ENCODE measurements at regions not wholly inside any gene's neighbourhood (a gene's known extent, or its start where the extent isn't known, plus 50 kb on each side); places are given as distances from the start of the nearest gene placed in this dataset.
A peak's percentile ranks its signal among the peaks of the same experiment; 100 is the strongest.

DNA sequence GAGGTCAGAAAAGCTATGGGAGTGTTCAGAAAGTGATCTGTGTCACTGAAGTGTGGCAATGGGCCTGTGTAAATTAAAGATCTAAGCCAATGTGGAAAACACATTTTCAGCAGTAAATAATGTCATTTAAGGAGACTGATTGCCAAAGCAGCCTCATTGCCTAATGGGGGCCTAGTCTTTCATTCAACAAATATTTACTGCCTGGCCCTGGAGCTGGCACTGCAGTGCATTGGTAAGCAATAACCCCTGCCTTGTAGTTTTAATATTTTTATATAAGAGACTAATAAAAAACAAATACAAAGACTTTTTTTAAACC, 326.6 kb downstream of the BTG1 start:
- TF ChIP-seq, protein P1, sequence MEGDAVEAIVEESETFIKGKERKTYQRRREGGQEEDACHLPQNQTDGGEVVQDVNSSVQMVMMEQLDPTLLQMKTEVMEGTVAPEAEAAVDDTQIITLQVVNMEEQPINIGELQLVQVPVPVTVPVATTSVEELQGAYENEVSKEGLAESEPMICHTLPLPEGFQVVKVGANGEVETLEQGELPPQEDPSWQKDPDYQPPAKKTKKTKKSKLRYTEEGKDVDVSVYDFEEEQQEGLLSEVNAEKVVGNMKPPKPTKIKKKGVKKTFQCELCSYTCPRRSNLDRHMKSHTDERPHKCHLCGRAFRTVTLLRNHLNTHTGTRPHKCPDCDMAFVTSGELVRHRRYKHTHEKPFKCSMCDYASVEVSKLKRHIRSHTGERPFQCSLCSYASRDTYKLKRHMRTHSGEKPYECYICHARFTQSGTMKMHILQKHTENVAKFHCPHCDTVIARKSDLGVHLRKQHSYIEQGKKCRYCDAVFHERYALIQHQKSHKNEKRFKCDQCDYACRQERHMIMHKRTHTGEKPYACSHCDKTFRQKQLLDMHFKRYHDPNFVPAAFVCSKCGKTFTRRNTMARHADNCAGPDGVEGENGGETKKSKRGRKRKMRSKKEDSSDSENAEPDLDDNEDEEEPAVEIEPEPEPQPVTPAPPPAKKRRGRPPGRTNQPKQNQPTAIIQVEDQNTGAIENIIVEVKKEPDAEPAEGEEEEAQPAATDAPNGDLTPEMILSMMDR (IDR thresholded peaks at IDR 0.05; ENCODE audit: control extremely low read depth, extremely low read depth) = no peak
- ATAC-seq (ENCODE audit: insufficient read depth, low FRiP score) = no peak
- no peaks in the 10 kb centered on the region for H3K9me3 ChIP-seq (ENCODE audit: control insufficient read depth in 4 of 4, insufficient read depth in 3 of 4, low read length in 3 of 4)
- H3K27ac ChIP-seq (ENCODE audit: low read depth in 1 of 2, low read length in 1 of 2) = no peak overlapping the region
- no peak overlapping the region for H3K4me3 ChIP-seq
- H3K36me3 ChIP-seq (ENCODE audit: control insufficient read depth in 4 of 4, insufficient read depth in 4 of 4, low read length in 4 of 4) = no peaks in the 10 kb centered on the region
- peak; percentile 12 to 56 (median 35) for DNase-seq
- H3K4me1 ChIP-seq (ENCODE audit: control insufficient read depth in 5 of 5, insufficient read depth in 5 of 5, low read length in 5 of 5) = peaks cover 0 to 5% (median 3%) of the 10 kb centered on the region in 5 donors
- H3K9ac ChIP-seq (ENCODE audit: insufficient read depth in 1 of 2, low read length in 2 of 2) = no peak overlapping the region
- H3K27me3 ChIP-seq (ENCODE audit: control insufficient read depth in 3 of 3, insufficient read depth in 3 of 3, low read length in 2 of 3) = no peaks in the 10 kb centered on the region

DNA sequence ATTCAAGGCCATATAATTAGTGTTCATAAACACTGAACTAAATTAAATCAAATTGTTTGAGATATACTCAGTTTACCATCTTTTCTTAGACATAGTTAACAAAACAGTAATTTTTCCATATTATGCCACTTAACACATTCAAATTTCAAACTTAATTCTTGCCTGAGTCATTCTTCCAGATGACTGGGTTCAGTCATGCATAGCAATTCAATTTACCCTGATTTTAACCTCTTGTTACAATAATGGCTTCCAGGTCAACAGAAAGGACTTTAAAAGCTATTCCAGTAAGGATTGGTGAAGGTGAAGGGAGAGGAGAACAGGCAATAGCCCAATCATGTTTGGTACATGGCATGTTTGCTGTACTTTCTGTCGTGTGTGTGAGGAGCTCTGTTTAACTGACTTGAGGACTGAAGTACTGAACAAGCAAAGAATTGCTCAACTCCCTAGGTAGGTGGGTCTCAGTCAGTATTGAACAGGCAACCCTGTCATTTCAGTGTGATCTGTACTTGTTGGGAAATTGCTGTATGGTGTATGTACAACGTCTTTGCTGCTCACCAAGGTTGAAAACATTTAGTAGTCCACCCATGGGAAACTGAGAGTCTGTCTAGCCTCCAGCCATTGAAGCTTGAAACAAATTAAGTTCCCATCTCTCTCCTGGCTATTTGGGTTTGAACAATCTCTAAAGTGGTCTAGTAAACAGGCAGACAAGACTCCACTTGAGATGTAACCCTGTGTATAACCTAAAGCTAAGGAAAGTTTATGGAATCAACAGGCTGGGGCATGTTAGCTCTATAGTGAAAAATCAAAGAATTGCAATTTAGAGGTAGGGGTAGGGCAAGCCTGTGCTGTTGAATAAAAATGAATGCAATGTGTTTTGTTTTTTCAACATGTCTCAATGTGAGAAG, 327.2 kb downstream of the BTG1 start:
- Histone ChIP-seq H3K9ac (ENCODE audit: insufficient read depth in 1 of 2, low read length in 2 of 2) (no peak overlapping the region), H3K9me3 (ENCODE audit: control insufficient read depth in 4 of 4, insufficient read depth in 3 of 4, low read length in 3 of 4) (no peaks in the 10 kb centered on the region), H3K4me3 (no peak overlapping the region), H3K27ac (ENCODE audit: low read depth in 1 of 2, low read length in 1 of 2) (no peak overlapping the region), H3K27me3 (ENCODE audit: control insufficient read depth in 3 of 3, insufficient read depth in 3 of 3, low read length in 2 of 3) (no peaks in the 10 kb centered on the region), H3K4me1 (ENCODE audit: control insufficient read depth in 5 of 5, insufficient read depth in 5 of 5, low read length in 5 of 5) (peaks cover 0 to 5% (median 3%) of the 10 kb centered on the region in 5 donors), H3K36me3 (ENCODE audit: control insufficient read depth in 4 of 4, insufficient read depth in 4 of 4, low read length in 4 of 4) (no peaks in the 10 kb centered on the region)
- peak; percentile 77 for ATAC-seq (ENCODE audit: insufficient read depth, low FRiP score)
- 73 to 85% methylated on average over 2 of the region's 2 CpGs for WGBS, 2 donors
- TF ChIP-seq, protein P1 (IDR thresholded peaks at IDR 0.05; ENCODE audit: control extremely low read depth, extremely low read depth) = no peak
- DNase-seq = peak in 1 of 3 donors; percentile 24

- peaks cover 0 to 5% (median 3%) of the 10 kb centered on the region in 5 donors for H3K4me1 ChIP-seq (ENCODE audit: control insufficient read depth in 5 of 5, insufficient read depth in 5 of 5, low read length in 5 of 5)
- TF ChIP-seq, protein P1 (IDR thresholded peaks at IDR 0.05; ENCODE audit: control extremely low read depth, extremely low read depth) = no peak
- H3K9ac ChIP-seq (ENCODE audit: insufficient read depth in 1 of 2, low read length in 2 of 2) = no peak overlapping the region
- H3K36me3 ChIP-seq (ENCODE audit: control insufficient read depth in 4 of 4, insufficient read depth in 4 of 4, low read length in 4 of 4) = no peaks in the 10 kb centered on the region
- no peak for ATAC-seq (ENCODE audit: insufficient read depth, low FRiP score)
- no peak for DNase-seq
- H3K27ac ChIP-seq (ENCODE audit: low read depth in 1 of 2, low read length in 1 of 2) = no peak overlapping the region
- H3K4me3 ChIP-seq = no peak overlapping the region
- no peaks in the 10 kb centered on the region for H3K9me3 ChIP-seq (ENCODE audit: control insufficient read depth in 4 of 4, insufficient read depth in 3 of 4, low read length in 3 of 4)
- 67 to 88% methylated on average over 2 of the region's 2 CpGs for WGBS, 2 donors
- no peaks in the 10 kb centered on the region for H3K27me3 ChIP-seq (ENCODE audit: control insufficient read depth in 3 of 3, insufficient read depth in 3 of 3, low read length in 2 of 3)
Measured at GRCh38 chr12:91817517-91817916, 328.1 kb downstream of the BTG1 start.
